ENCODE measurements at regions not wholly inside any gene's neighbourhood (a gene's known extent, or its start where the extent isn't known, plus 50 kb on each side); places are given as distances from the start of the nearest gene placed in this dataset.

DNA sequence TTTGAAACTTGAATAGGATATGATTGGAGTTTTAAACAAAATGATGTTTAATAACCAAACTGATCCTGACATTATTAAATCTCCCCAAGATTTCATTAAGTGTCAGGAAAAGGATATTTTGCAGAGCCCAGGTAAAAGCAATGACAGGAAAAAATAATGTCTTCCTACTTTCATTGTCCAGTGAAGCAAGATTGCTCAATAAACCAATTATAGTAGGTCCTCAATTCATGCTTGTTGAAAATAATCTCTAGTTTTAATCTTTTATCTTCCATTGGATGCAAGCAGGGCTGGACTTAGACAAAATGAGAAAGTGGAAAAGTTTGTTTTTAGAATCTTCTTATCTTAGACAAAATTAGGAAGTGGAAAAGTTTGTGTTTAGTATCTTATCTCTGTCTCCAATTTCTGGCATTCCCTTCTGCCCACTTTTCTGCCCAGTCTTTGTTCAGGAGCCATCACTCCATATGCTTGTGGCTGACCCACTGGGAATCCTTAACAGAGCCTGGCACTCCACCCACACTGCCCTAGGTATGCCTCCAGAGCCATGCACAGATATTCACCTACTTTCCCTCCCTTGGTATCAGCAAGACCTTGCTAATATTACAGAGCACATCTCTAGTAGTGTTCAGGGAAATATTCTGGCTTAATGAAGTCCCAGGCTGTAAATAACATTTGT, 57.0 kb upstream of the CARMIL1 start:
- DNase-seq (ENCODE audit: low read depth in 2 of 2) = no peak

DNA sequence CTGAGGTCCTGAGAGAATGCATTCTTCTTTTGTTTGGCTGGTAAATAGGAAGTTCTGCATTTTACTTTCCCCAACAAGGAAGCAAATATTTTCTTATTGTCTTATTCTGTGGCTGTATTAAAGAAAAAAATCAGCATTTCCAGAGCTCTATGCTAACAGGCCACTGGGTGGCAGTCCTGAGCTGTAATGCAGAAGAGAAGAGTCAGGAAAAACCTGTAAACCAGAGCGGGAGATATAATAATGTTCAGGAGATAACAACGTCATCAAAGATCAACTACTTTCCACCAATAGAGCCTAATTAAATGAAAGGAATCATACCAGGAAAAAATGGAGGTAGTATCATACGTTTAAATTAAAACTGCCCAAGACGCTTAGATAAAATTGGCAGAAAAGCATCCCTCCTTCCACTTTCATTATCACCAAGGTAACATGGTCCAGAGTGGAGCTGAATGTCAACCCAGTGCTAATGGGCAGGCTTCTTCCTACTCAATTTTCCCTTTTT, 55.6 kb upstream of the CARMIL1 start:
- DNase-seq (ENCODE audit: low read depth in 2 of 2) = peak; percentile 57 to 59

DNA sequence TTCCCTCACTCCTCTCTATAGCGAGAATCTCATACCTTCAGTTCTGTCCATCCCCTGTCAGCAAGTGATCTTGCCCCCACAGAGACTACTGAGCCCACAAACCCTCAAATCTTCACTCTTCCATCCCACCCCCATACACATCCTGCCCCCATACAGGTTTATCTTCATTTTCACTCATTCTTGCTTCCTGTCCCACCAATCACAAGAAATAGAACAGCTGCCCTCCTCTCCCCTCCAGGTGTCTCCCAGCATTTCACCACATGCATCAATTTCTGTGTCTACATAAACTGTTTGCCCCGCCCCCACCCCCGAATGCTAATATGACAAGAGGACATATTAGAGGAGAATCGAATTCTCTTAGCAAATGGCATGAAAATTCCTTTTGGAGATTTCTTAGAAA, 54.9 kb upstream of the CARMIL1 start:
- no peak for DNase-seq (ENCODE audit: low read depth in 2 of 2)

DNA sequence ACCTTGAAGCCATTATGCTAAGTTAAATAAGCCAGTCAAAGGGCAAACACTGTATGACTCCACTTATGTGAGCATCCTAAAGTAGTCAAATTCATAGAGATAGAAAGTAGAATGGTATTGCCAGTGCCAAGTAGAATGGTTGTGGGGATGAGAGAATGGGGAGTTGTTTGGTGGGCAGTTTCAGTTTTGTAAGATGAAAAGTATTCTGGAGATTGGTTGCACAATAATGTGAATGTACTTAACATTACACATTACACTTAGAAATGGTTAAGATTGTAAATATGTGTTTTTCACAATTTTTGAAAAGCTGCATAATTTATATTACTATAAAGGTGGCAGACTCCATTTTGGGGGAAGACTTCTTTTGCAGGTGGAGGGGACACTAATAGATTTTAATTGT, 51.3 kb upstream of the CARMIL1 start:
- no peak for DNase-seq (ENCODE audit: low read depth in 2 of 2)

Data from stimulated activated CD4-positive, alpha-beta T cell treated with anti-CD3 and anti-CD28 coated beads, Interleukin-1b, Interleukin-23, amount 100 ng/mL, for 4 hours (primary cell).